ENCODE measurements at regions not wholly inside any gene's neighbourhood (a gene's known extent, or its start where the extent isn't known, plus 50 kb on each side); places are given as distances from the start of the nearest gene placed in this dataset.

- Mint-ChIP-seq H3K4me1 (ENCODE audit: low read depth) (no peaks in the 10 kb centered on the region), H3K9me3 (peaks cover 29% of the 10 kb centered on the region), H3K27me3 (ENCODE audit: insufficient read depth) (no peaks in the 10 kb centered on the region), H3K4me3 (no peak overlapping the region), H3K27ac (no peak overlapping the region), H3K36me3 (ENCODE audit: low read depth) (no peaks in the 10 kb centered on the region)
- TF ChIP-seq CTCF (IDR thresholded peaks at IDR 0.05): no peak
- DNase-seq: no peak
Observed at GRCh38 chr5:155343468-155343867, 329.9 kb downstream of the KIF4B start.

GRCh38 chr5:155353231-155353630, 339.7 kb downstream of the KIF4B start:
- no peak for DNase-seq
- H3K27ac Mint-ChIP-seq: no peak overlapping the region
- no peak overlapping the region for H3K4me3 Mint-ChIP-seq
- TF ChIP-seq CTCF (IDR thresholded peaks at IDR 0.05): no peak
- H3K27me3 Mint-ChIP-seq (ENCODE audit: insufficient read depth): no peaks in the 10 kb centered on the region
- no peaks in the 10 kb centered on the region for H3K4me1 Mint-ChIP-seq (ENCODE audit: low read depth)
- H3K36me3 Mint-ChIP-seq (ENCODE audit: low read depth): no peaks in the 10 kb centered on the region
- H3K9me3 Mint-ChIP-seq: peaks cover 55% of the 10 kb centered on the region

GRCh38 chr5:155366096-155366495, 352.5 kb downstream of the KIF4B start:
- Mint-ChIP-seq H3K36me3 (ENCODE audit: low read depth) (no peaks in the 10 kb centered on the region), H3K4me3 (no peak overlapping the region), H3K9me3 (peaks cover 25% of the 10 kb centered on the region), H3K27me3 (ENCODE audit: insufficient read depth) (no peaks in the 10 kb centered on the region), H3K4me1 (ENCODE audit: low read depth) (no peaks in the 10 kb centered on the region), H3K27ac (no peak overlapping the region)
- no peak for DNase-seq
- no peak for TF ChIP-seq CTCF (IDR thresholded peaks at IDR 0.05)

GRCh38 chr5:155367841-155368240, 354.3 kb downstream of the KIF4B start:
- Mint-ChIP-seq H3K4me1 (ENCODE audit: low read depth) (no peaks in the 10 kb centered on the region), H3K9me3 (peaks cover 25% of the 10 kb centered on the region), H3K27ac (no peak overlapping the region), H3K36me3 (ENCODE audit: low read depth) (no peaks in the 10 kb centered on the region; the same call in 1 of the 2 replicates), H3K4me3 (no peak overlapping the region), H3K27me3 (ENCODE audit: insufficient read depth) (no peaks in the 10 kb centered on the region)
- no peak for TF ChIP-seq CTCF (IDR thresholded peaks at IDR 0.05)
- DNase-seq: no peak

- no peaks in the 10 kb centered on the region for H3K27me3 Mint-ChIP-seq (ENCODE audit: insufficient read depth)
- no peaks in the 10 kb centered on the region for H3K4me1 Mint-ChIP-seq (ENCODE audit: low read depth)
- H3K36me3 Mint-ChIP-seq (ENCODE audit: low read depth): no peaks in the 10 kb centered on the region; the same call in 1 of the 2 replicates
- peaks cover 28% of the 10 kb centered on the region for H3K9me3 Mint-ChIP-seq
- no peak overlapping the region for H3K27ac Mint-ChIP-seq
- no peak for DNase-seq
- no peak overlapping the region for H3K4me3 Mint-ChIP-seq
- no peak for TF ChIP-seq CTCF (IDR thresholded peaks at IDR 0.05)
Observed at GRCh38 chr5:155368490-155368889, 354.9 kb downstream of the KIF4B start.

- Mint-ChIP-seq H3K9me3 (peaks cover 27% of the 10 kb centered on the region), H3K4me1 (ENCODE audit: low read depth) (no peaks in the 10 kb centered on the region), H3K4me3 (no peak overlapping the region), H3K27ac (no peak overlapping the region), H3K36me3 (ENCODE audit: low read depth) (no peaks in the 10 kb centered on the region), H3K27me3 (ENCODE audit: insufficient read depth) (no peaks in the 10 kb centered on the region)
- no peak for TF ChIP-seq CTCF (IDR thresholded peaks at IDR 0.05)
- no peak for DNase-seq
Observed at GRCh38 chr5:155380480-155380879, 366.9 kb downstream of the KIF4B start.
